ENCODE measurements at regions not wholly inside any gene's neighbourhood (a gene's known extent, or its start where the extent isn't known, plus 50 kb on each side); places are given as distances from the start of the nearest gene placed in this dataset.

DNA sequence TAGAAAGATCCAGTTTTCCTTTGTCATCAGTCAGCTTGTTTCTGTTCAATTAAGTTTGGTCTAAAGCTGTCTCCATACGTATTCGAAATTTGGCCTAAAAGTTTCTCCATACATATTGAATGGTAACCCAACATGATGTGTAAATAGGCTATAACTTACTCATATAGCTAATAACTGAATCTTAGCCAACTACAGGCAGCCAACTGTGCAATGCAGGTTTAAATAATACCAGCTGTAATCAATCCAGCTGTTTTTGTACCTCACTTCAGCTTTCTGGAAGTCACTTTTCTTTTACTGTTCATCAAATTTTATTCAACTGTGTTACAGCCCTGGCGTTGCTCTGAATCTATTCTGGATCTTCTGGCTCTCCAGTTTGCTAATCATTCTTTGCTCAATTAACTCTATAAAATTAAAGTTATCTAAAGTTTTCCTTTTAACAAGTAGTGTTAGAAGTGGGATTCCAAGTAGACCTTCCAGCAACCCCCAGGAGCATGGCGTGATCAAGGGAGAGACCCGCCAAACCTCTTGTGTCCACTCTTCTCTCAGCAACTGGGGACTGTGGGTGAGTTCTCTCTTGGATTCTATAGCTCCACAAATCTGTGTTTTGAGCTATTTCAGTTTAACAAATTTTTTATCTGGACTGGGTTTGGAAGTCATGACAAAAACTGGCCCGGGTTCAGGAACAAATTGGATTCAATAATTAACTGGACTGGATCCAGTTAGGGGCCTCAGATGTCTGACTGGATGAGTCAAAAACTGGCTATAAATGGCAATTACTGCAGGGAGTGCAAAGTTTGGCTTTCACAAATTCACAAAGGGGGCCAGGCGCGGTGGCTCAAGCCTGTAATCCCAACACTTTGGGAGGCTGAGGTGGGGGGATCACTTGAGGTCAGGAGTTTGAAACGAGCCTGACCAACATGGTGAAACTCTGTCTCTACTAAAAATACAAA lies 329.7 kb upstream of the ST6GAL2 start:
- DNase-seq, result no peak

- no peak for DNase-seq
Measured at GRCh38 chr2:107218208-107218607, 332.2 kb upstream of the ST6GAL2 start.

GRCh38 chr2:107222466-107222865 lies 336.5 kb upstream of the ST6GAL2 start:
- DNase-seq, result no peak

DNA sequence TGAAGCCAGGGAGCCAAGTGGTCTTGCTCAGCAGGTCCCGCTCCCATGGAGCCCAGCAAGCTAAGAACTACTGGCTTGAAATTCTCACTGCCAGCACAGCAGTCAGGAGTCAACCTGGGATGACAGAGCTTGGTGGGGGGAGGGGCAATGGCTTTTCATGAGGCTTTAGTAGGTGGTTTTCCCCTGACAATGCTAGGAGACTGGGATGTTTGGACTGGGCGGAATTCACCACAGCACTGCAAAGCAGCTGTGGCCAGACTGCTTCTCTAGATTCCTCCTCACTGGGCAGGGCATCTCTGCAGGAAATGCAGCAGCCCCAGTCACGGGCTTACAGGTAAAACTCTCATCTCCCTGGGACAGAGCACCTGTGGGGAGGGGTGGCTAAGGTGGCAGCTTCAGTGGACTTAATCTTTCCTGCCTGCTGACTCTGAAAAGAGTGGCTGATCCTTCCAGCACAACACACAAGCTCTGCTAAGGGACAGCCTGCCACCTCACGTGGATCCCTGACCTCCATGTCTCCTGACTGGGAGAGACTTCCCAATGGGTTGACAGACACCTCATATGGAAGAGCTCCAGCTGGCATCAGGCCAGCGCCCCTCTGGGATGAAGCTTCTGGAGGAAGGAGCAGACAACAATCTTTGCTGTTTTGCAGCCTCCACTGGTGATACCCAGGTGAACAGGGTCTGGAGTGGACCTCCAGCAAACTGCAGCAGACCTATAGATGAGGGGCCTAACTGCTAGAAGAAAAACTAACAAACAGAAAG lies 349.7 kb upstream of the ST6GAL2 start:
- no peak for DNase-seq

- DNase-seq, result no peak
Measured at GRCh38 chr2:107242811-107243210, 356.8 kb upstream of the ST6GAL2 start.

- DNase-seq, result no peak
Measured at GRCh38 chr2:107248932-107249331, 363.0 kb upstream of the ST6GAL2 start.

- no peak for DNase-seq
Measured at GRCh38 chr2:107255744-107256143, 369.8 kb upstream of the ST6GAL2 start.

- DNase-seq, result no peak
Measured at GRCh38 chr2:107258531-107259407, 372.8 kb upstream of the ST6GAL2 start.

DNA sequence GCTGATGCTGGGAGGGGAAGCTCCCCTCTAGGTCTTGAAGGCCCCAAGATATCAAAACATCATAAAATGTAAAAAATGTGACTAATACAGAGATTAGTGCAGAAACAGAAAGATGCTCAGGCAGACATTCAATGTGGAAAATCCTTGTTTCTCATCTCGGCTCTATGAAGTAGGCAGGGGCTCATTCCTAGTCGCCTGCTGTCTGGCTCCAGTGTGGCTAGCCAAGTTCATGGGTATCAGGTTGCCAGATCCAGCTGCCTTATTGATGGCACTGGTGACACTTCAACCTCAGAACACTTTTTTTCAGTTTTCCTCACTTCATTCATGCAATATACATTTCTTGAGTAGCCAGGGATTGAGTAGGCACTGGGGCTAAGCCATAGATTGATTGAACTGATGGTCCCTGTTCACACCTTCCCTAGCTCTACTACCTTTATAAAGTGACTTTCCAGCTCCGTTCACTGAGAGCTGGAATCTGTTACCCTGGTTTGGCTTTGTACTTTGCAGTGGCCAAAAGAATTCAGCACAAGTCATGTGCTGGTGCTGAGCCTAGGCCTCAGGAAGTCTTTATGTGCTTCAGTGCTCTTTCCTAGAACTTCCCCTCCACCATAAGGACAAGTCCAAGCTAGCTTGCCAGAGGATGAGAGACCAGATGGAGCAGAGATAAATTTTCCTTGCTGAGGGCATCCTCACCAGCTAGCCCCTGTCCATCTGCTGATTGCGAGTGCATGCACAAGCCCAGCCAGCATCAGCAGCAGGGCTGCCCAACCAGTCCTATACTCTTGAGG lies 373.6 kb upstream of the ST6GAL2 start:
- DNase-seq, result no peak

DNA sequence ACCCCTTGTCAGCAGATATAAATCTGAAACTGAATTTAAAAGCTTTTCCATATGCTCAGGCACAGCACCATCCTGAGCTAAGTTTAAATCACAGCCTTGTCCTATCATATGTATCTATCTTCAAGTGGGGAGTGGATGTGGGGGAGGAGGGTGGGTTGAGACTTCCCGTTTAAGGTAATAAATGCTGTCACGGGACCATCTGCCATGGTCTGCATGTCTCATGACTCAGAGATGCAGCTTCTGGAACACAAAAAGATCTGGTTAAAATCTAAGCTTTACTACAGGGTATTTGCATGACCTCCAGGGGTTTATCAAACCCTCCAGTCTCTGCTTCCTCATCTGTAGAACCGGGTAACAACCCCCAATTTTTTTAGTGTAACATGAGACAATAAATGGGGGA lies 377.7 kb upstream of the ST6GAL2 start:
- DNase-seq, result no peak

DNA sequence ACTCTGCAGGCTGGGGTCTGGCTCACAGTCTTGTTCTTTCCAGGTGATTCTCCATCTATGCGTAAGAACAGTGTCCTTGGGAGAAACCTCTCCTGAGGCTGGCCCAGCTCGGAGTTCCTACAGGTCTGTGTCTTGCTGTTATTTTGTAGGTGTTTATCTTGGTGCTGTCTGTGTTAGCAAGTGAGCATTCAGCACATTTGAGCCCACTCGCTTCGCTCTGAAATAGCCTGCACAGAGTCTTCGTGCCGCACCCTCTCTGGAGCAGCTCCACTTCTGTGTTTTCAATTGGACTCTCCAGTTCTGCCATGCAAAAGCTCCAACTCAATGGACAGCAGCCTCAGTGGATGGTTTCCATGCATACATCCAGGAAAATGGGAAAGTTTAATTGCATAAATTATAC lies 378.2 kb upstream of the ST6GAL2 start:
- no peak for DNase-seq

DNA sequence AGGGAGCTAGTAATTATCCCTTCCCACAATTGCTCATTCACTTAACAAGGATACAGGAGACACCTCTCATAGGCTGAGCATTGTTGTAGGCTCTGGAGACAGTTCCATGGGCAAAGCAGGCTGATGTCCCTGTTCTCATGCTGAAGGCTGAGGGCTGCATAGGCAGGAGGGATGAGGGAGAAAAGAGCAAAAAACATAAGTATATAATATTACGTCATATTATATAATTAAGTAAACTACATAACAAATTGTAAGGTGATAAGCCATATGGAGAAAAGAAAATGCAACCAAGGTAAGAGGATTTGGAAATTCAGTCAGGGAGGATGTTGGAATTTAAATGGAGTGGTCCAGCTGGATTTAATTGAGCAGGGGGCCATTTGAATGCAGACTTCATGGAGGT lies 380.6 kb upstream of the ST6GAL2 start:
- DNase-seq, result no peak

DNA sequence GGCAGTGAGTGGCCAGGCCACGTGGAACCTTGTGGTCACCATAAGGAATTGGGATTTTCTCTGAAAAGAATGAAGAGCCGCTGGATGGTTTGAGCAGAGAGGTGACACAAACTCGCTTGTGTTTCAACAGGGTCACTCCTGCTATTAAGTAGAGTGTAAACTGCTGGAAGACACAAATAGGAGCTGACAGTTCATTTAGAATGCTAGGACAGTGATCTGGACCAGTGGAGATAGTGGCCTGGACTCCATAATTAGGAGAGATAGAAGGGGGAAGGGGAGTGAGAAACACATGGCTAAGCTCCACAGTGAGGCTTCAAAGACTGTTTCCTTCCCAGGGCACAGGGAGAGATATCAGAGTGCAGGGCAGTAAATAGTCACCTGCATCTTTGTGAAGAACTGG lies 381.1 kb upstream of the ST6GAL2 start:
- DNase-seq, result no peak

GRCh38 chr2:107276034-107276433 lies 390.1 kb upstream of the ST6GAL2 start:
- no peak for DNase-seq

- no peak for DNase-seq
Measured at GRCh38 chr2:107278672-107279071, 392.7 kb upstream of the ST6GAL2 start.

DNA sequence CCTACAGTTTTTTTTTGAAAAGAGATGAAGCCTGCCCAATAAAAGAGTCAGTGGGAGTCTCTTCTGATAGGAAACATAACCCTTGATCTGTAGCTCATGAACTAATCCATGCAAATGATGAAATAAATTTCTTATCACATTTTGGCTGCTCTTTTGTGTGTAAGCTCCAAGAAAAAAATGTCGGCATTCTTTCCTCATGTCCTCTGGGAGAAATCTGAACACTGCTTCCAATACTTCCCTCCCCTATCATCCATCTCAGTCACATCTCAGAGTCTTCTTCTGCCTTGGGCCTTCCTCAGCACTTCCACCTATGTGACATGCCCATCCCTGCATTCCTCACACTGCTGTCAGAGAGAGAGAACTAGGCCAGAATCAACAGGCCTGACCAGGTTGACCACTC lies 395.7 kb upstream of the ST6GAL2 start:
- no peak for DNase-seq

GRCh38 chr2:107282135-107282534 lies 396.2 kb upstream of the ST6GAL2 start:
- DNase-seq, result no peak

DNA sequence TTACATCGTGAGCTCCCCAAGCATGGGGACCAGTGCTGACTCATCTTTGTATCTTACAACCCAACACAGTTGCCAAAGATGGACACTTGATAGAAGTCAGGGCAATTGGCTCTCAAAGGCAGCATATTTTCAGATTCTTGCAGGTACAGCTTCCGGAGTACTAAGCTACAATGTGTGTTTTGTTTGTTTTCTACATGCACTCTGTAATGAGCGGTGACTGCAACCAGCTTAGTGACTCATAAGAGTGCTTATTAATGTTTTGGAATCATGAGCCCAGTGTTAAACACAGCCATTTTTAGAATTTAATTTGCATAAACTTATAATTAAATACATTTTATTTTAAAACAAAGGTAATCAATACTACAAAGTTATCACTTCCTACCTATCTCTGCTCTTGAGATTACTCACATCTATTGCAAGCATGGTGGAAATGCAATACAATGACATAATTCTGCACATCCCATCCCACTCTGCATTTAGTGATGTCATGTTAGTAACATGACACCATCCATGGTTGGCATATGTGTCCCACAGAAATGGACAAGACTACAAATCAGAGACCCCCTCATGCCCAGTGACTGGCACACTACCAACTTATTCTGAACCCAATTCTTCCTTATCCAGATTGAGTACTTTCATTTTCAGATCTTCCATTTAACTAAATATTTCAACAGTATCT lies 399.8 kb upstream of the ST6GAL2 start:
- DNase-seq, result no peak

- DNase-seq, result no peak
Measured at GRCh38 chr2:107290041-107290440, 404.1 kb upstream of the ST6GAL2 start.

- no peak for DNase-seq
Measured at GRCh38 chr2:107303964-107304363, 418.0 kb upstream of the ST6GAL2 start.
